SK-N-SH treated with all-trans-retinoic acid at 6 μM for 48 hours (cell line): ENCODE measurements at regions not wholly inside any gene's neighbourhood (a gene's known extent, or its start where the extent isn't known, plus 50 kb on each side); places are given as distances from the start of the nearest gene placed in this dataset.

Experiments
- ARNTL ChIP-seq: fragments of 450-650 bp; formaldehyde crosslinking; IDR thresholded peaks from 2 replicates; pipeline ENCODE4 v1.5.0; 2020; ENCODE audit warnings: low read depth, mild to moderate bottlenecking, moderate library complexity, borderline replicate concordance
- BACH2 ChIP-seq: fragments of 250-450 bp; sonication (Bioruptor Pico); IDR thresholded peaks from 2 replicates; pipeline ENCODE4 v1.9.0; 2021; ENCODE audit warnings: mild to moderate bottlenecking, borderline replicate concordance
- CREB5 ChIP-seq: fragments of 250-450 bp; sonication (Bioruptor Pico); IDR thresholded peaks from 2 replicates; pipeline ENCODE4 v1.5.1; 2020; ENCODE audit warnings: low read depth, mild to moderate bottlenecking, moderate library complexity
- ESRRG ChIP-seq: fragments of 250-450 bp; sonication (Bioruptor Pico); IDR thresholded peaks from 2 replicates; pipeline ENCODE4 v1.6.1; 2021; ENCODE audit warnings: mild to moderate bottlenecking
- GLIS3 ChIP-seq: fragments of 250-450 bp; sonication (Bioruptor Pico); IDR thresholded peaks from 2 replicates; pipeline ENCODE4 v1.5.0; 2020; ENCODE audit warnings: mild to moderate bottlenecking, moderate library complexity
- OSR1 ChIP-seq: fragments of 250-450 bp; sonication (Bioruptor Pico); IDR thresholded peaks from 2 replicates; pipeline ENCODE4 v1.8.0; 2022; ENCODE audit warnings: moderate library complexity, mild to moderate bottlenecking, inconsistent platforms
- PPARA ChIP-seq: fragments of 250-450 bp; sonication (Bioruptor Pico); IDR thresholded peaks from 2 replicates; pipeline ENCODE4 v1.5.0; 2020; ENCODE audit warnings: mild to moderate bottlenecking, borderline replicate concordance
- RARB ChIP-seq: fragments of 250-450 bp; sonication (Bioruptor Pico); IDR thresholded peaks from 2 replicates; pipeline ENCODE4 v1.8.0; 2021; ENCODE audit warnings: mild to moderate bottlenecking, moderate library complexity
- SNAI2 ChIP-seq: fragments of 250-450 bp; sonication (Bioruptor Pico); IDR thresholded peaks from 2 replicates; pipeline ENCODE4 v1.5.0; 2020; ENCODE audit warnings: mild to moderate bottlenecking, moderate library complexity
- TCF4 ChIP-seq: fragments of 250-450 bp; sonication (Bioruptor Pico); IDR thresholded peaks from 2 replicates; pipeline ENCODE4 v1.8.0; 2021; ENCODE audit warnings: mild to moderate bottlenecking, moderate library complexity, borderline replicate concordance
- ZC3H10 ChIP-seq: fragments of 250-450 bp; sonication (Bioruptor Pico); IDR thresholded peaks from 2 replicates; pipeline ENCODE4 v1.5.1; 2021; ENCODE audit warnings: mild to moderate bottlenecking, moderate library complexity
- ZFP3 ChIP-seq: fragments of 250-450 bp; sonication (Bioruptor Pico); IDR thresholded peaks from 2 replicates; pipeline ENCODE4 v1.5.0; 2020; ENCODE audit warnings: mild to moderate bottlenecking, moderate library complexity
- ZFP30 ChIP-seq: fragments of 450-650 bp; formaldehyde crosslinking; IDR thresholded peaks from 2 replicates; pipeline ENCODE4 v1.5.0; 2022; ENCODE audit warnings: mild to moderate bottlenecking, moderate library complexity

GRCh38 chr6:33901822-33902456 is 98.1 kb upstream of the MLN start:
- TF ChIP-seq OSR1 (CRISPR knock-in tag): no peak
- TF ChIP-seq ESRRG (CRISPR knock-in tag): no peak
- TF ChIP-seq ZFP30 (CRISPR knock-in tag): no peak
- TF ChIP-seq TCF4 (CRISPR knock-in tag): no peak
- no peak for TF ChIP-seq SNAI2 (CRISPR knock-in tag)
- no peak for TF ChIP-seq BACH2 (CRISPR knock-in tag)
- no peak for TF ChIP-seq PPARA (CRISPR knock-in tag)
- no peak for TF ChIP-seq ARNTL (CRISPR knock-in tag)
- no peak for TF ChIP-seq ZFP3
- TF ChIP-seq GLIS3 (CRISPR knock-in tag): no peak
- TF ChIP-seq RARB: no peak
- TF ChIP-seq ZC3H10: no peak
- TF ChIP-seq CREB5: no peak
